ENCODE measurements at regions not wholly inside any gene's neighbourhood (a gene's known extent, or its start where the extent isn't known, plus 50 kb on each side); places are given as distances from the start of the nearest gene placed in this dataset.

- ATAC-seq (no peak), DNase-seq (ENCODE audit: low read depth, low spot score) (no peak)
- ChIA-PET RAD21 (ENCODE audit: low non-redundant PET in 1 of 2, low total read pairs in 2 of 2, uncharacterized antibody in 2 of 2, unreplicated experiment in 2 of 2) (no interaction called here), CTCF (no interaction called here), POLR2A (no interaction called here)
- no peaks in the 10 kb centered on the region for H3K79me2 ChIP-seq (ENCODE audit: insufficient read depth, low read length)
- H3K4me1 ChIP-seq (ENCODE audit: control insufficient read depth in 1 of 2, insufficient read depth in 2 of 2, low read length in 2 of 2), result no peaks in the 10 kb centered on the region
- no peak overlapping the region for H3K4me2 ChIP-seq (ENCODE audit: low read length)
- H3K27me3 ChIP-seq (ENCODE audit: insufficient read depth, low read length), result no peaks in the 10 kb centered on the region
- no peak for TF ChIP-seq ATF3 (IDR thresholded peaks at IDR 0.05)
- no peak for TF ChIP-seq ZNF274 (IDR thresholded peaks at IDR 0.05; ENCODE audit: low read depth, low read length)
- TF ChIP-seq ELF1 (IDR thresholded peaks at IDR 0.05; ENCODE audit: borderline replicate concordance, low read depth), result no peak
- TF ChIP-seq POLR2AphosphoS5 (IDR thresholded peaks at IDR 0.05; ENCODE audit: low read depth, low read length), result no peak
- no peak for TF ChIP-seq FOSL1 (IDR thresholded peaks at IDR 0.05; ENCODE audit: low read depth)
- no peak for TF ChIP-seq ZBTB33 (IDR thresholded peaks at IDR 0.05; ENCODE audit: extremely low read depth, insufficient replicate concordance, low read length)
- no peak for TF ChIP-seq CEBPB (IDR thresholded peaks at IDR 0.05; ENCODE audit: low read depth)
- no peak for TF ChIP-seq SIN3A (IDR thresholded peaks at IDR 0.05; ENCODE audit: low read depth)
- TF ChIP-seq JUND (IDR thresholded peaks at IDR 0.05), result no peak
- TF ChIP-seq TCF7L2 (IDR thresholded peaks at IDR 0.05; ENCODE audit: borderline replicate concordance, extremely low read depth, insufficient read depth, insufficient read length), result no peak
- no peak for TF ChIP-seq SP1 (IDR thresholded peaks at IDR 0.05; ENCODE audit: low read depth)
- TF ChIP-seq POLR2A (IDR thresholded peaks at IDR 0.05; ENCODE audit: borderline replicate concordance, extremely low read depth, insufficient read depth, insufficient read length), result no peak
- TF ChIP-seq EZH2phosphoT487 (IDR thresholded peaks at IDR 0.05; ENCODE audit: borderline replicate concordance), result no peak
- TF ChIP-seq YY1 (IDR thresholded peaks at IDR 0.05; ENCODE audit: extremely low read depth, insufficient replicate concordance, low read depth, low read length), result no peak
- no peak for TF ChIP-seq RAD21 (IDR thresholded peaks at IDR 0.05; ENCODE audit: low read depth)
- no peak for TF ChIP-seq MAX (IDR thresholded peaks at IDR 0.05)
- no peak for TF ChIP-seq EZH2 (IDR thresholded peaks at IDR 0.05)
- TF ChIP-seq CBX3 (IDR thresholded peaks at IDR 0.05; ENCODE audit: low read depth), result no peak
- H2AFZ ChIP-seq (ENCODE audit: low read depth, low read length, poor library complexity, severe bottlenecking), result no peak overlapping the region
- H3K9me2 ChIP-seq (ENCODE audit: insufficient read depth), result no peaks in the 10 kb centered on the region
- BruUV-seq (replicated peaks), result no TSS peak
- H3K27ac ChIP-seq (ENCODE audit: low read depth, low read length), result no peak overlapping the region
- intact Hi-C loops (cut with micrococcal nuclease), result no loop called here
- H4K20me1 ChIP-seq (ENCODE audit: insufficient read depth), result no peaks in the 10 kb centered on the region
- no peak overlapping the region for H3K9ac ChIP-seq (ENCODE audit: low read length)
- no peaks in the 10 kb centered on the region for H3K36me3 ChIP-seq (ENCODE audit: control insufficient read depth in 1 of 2, insufficient read depth in 2 of 2, low read length in 2 of 2)
- no peaks in the 10 kb centered on the region for H3K9me3 ChIP-seq (ENCODE audit: control insufficient read depth in 1 of 2, insufficient read depth in 1 of 2, low read depth in 1 of 2, low read length in 2 of 2)
- H3K4me3 ChIP-seq (replicated peaks in 1 of 2; ENCODE audit: low read depth in 1 of 2, low read length in 2 of 2), result no peak overlapping the region
These were observed 244.1 kb downstream of the TFAP2A start for GRCh38 chr6:10170816-10171215.
